Left lung (tissue), 4 donors: ENCODE measurements at regions not wholly inside any gene's neighbourhood (a gene's known extent, or its start where the extent isn't known, plus 50 kb on each side); places are given as distances from the start of the nearest gene placed in this dataset.

ENCODE experiments used
- ATAC-seq: fragments of 200-7000 bp; cut with Tn5 transposase; one replicate; pipeline ENCODE4 v1.9.1; 2020; ENCODE audit warnings: moderate library complexity
- DNase-seq, 4 donors: peaks; one replicate each; pipeline ENCODE4 v3.0.0-alpha.2; 2013 to 2020
- H3K27ac ChIP-seq, 2 donors: fragments of 200-600 bp; sonication (generic) in 1 of 2; one replicate each; pipeline versions ENCODE4 v1.5.0 to v1.8.0; 2020 to 2021
- H3K27me3 ChIP-seq, 2 donors: fragments of 200-600 bp; sonication (generic) in 1 of 2; one replicate each; pipeline versions ENCODE4 v1.5.0 to v1.8.0; 2020 to 2021
- H3K36me3 ChIP-seq, 2 donors: fragments of 200-600 bp; sonication (generic) in 1 of 2; one replicate each; pipeline versions ENCODE4 v1.5.0 to v1.8.0; 2020 to 2021
- H3K4me1 ChIP-seq, 2 donors: fragments of 200-600 bp; one replicate each; pipeline ENCODE4 v1.8.0; 2021
- H3K4me3 ChIP-seq, 2 donors: fragments of 200-600 bp; sonication (generic) in 1 of 2; one replicate each; pipeline versions ENCODE4 v1.5.0 to v1.8.0; 2020 to 2021; ENCODE audit warnings: mild to moderate bottlenecking in 1 of 2
- H3K9me3 ChIP-seq, 2 donors: fragments of 200-600 bp; sonication (generic) in 1 of 2; one replicate each; pipeline versions ENCODE4 v1.5.0 to v1.8.0; 2020 to 2021
- intact Hi-C, 2 donors: fragments of 100-400 bp; cut with DNase I; formaldehyde crosslinking; loops; one replicate each; pipeline versions ENCODE4 v1.11.2 to v1.14.2; 2022
- TF ChIP-seq, protein P1 (sequence below), 2 donors: fragments of 200-600 bp; sonication (generic) in 1 of 2; IDR thresholded peaks; one replicate each; pipeline versions ENCODE4 v1.5.0 to v1.8.0; 2021; ENCODE audit warnings: antibody characterized with exemption in 2 of 2
- donor health status: DM: no; HTN: yes; CAD: no.
- donor health status: DM: no; HTN: no; CAD: no.

DNA sequence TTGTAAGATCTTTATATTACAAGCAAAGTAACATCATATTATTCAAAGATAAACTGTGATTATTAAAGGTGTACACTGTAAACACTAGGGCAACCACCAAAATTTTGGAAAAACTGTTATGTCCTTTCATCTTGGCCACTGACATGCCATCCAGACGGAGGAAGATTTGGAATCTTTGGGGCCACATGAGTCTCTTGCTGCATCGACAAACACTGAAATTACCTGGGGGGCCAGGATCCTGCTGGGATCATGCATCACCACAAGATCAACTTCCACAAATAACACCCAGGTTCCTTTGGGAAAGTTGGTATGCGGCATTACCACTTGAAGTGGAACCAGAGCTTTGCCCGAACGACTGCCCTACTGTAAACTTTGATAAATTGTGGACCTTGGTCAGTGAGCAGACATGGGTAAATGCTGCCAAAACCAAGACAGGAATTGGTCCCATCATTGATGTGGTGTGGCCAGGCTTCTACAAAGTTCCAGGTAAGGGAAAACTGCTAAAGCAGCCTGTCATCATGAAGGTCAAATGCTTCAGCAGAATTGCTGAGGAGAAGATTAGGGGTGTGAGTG, 110.6 kb upstream of the UXS1 start:
- ATAC-seq (no peak), DNase-seq (no peak)
- Histone ChIP-seq H3K4me1 (no peaks in the 10 kb centered on the region), H3K9me3 (no peaks in the 10 kb centered on the region), H3K27me3 (no peaks in the 10 kb centered on the region), H3K4me3 (no peak overlapping the region), H3K27ac (no peak overlapping the region), H3K36me3 (no peaks in the 10 kb centered on the region)
- intact Hi-C loops: no loop called here
- TF ChIP-seq, protein P1, sequence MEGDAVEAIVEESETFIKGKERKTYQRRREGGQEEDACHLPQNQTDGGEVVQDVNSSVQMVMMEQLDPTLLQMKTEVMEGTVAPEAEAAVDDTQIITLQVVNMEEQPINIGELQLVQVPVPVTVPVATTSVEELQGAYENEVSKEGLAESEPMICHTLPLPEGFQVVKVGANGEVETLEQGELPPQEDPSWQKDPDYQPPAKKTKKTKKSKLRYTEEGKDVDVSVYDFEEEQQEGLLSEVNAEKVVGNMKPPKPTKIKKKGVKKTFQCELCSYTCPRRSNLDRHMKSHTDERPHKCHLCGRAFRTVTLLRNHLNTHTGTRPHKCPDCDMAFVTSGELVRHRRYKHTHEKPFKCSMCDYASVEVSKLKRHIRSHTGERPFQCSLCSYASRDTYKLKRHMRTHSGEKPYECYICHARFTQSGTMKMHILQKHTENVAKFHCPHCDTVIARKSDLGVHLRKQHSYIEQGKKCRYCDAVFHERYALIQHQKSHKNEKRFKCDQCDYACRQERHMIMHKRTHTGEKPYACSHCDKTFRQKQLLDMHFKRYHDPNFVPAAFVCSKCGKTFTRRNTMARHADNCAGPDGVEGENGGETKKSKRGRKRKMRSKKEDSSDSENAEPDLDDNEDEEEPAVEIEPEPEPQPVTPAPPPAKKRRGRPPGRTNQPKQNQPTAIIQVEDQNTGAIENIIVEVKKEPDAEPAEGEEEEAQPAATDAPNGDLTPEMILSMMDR (IDR thresholded peaks at IDR 0.05): no peak

DNA sequence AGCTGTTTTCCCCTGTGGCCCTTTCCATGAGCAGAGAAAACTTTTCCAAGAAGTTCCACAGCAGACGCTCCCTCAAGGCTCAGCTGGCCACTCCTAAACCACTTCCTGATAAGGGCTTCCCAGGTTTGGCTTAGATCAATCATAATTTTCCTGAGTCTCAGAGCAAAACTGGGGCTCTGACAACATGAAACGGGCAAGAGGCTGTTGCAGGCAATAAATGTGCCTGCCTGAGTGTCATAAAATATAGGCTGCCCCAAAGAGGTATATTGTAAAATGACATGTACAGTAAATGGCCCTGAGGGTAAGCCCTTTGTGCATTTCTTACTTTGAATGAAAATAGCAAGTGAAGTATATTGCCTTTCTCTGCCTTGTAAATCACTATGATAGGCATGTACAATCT, 105.6 kb upstream of the UXS1 start:
- intact Hi-C loops: no loop called here
- DNase-seq (no peak), ATAC-seq (no peak)
- H3K9me3 ChIP-seq: no peaks in the 10 kb centered on the region
- H3K4me1 ChIP-seq: no peaks in the 10 kb centered on the region
- TF ChIP-seq, protein P1 (IDR thresholded peaks at IDR 0.05): no peak
- H3K36me3 ChIP-seq: no peaks in the 10 kb centered on the region
- no peaks in the 10 kb centered on the region for H3K27me3 ChIP-seq
- H3K27ac ChIP-seq: no peak overlapping the region
- no peak overlapping the region for H3K4me3 ChIP-seq

DNA sequence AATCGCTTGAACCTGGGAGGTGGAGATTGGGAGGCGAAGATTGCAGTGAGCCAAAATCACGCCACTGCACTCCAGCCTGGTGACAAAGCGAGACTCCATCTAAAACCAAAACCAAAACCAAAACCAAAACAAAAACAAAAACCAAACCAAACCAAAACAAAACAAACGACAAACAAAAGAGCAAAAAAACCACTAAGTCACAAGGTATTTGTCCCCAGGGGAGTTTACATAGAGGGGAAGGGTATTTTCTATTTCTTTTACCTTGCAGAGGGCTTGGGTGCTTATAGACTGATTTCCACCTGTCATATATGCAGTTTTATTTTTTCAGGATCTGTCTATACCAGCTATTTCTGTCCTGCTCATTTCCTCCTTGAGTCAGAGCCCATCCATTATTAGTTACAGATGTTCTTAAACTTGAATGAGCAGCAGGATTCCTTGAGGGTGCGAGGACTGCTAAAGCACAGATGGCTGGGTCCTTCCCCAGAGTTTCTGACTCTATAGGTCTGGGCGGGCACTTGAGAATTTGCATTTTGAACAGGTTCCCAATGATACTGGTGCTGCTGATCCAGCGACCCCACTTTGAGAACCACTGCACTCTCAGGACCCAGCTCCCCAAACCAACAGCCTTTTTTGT, 102.2 kb upstream of the UXS1 start:
- intact Hi-C loops: no loop called here
- H3K4me1 ChIP-seq: no peaks in the 10 kb centered on the region
- H3K4me3 ChIP-seq: no peak overlapping the region
- H3K36me3 ChIP-seq: no peaks in the 10 kb centered on the region
- TF ChIP-seq, protein P1 (IDR thresholded peaks at IDR 0.05): no peak
- H3K9me3 ChIP-seq: no peaks in the 10 kb centered on the region
- no peak overlapping the region for H3K27ac ChIP-seq
- no peak for DNase-seq
- no peaks in the 10 kb centered on the region for H3K27me3 ChIP-seq
- no peak for ATAC-seq

DNA sequence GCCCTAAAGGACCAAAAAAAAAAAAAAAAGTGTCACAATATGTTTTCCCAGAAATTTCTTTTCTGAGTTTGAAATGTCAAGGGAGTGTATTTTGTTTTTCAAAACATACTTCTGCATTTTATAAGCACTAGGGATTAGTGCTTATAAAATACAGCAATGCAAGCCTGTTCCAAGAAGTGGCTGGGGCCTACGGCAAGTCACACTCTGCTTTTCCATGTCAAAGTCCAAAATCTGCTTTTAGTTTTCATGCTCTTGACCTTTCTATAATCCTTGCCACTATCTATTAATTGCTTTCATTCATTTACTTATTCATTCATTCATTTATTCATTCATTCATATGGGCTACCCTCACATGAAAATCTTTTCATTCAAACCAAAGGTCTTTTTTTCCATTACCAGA, 100.1 kb upstream of the UXS1 start:
- intact Hi-C loops: no loop called here
- Histone ChIP-seq H3K27ac (no peak overlapping the region), H3K27me3 (no peaks in the 10 kb centered on the region), H3K4me1 (no peaks in the 10 kb centered on the region), H3K36me3 (no peaks in the 10 kb centered on the region), H3K9me3 (no peaks in the 10 kb centered on the region), H3K4me3 (no peak overlapping the region)
- ATAC-seq (no peak), DNase-seq (no peak)
- TF ChIP-seq, protein P1 (IDR thresholded peaks at IDR 0.05): no peak

DNA sequence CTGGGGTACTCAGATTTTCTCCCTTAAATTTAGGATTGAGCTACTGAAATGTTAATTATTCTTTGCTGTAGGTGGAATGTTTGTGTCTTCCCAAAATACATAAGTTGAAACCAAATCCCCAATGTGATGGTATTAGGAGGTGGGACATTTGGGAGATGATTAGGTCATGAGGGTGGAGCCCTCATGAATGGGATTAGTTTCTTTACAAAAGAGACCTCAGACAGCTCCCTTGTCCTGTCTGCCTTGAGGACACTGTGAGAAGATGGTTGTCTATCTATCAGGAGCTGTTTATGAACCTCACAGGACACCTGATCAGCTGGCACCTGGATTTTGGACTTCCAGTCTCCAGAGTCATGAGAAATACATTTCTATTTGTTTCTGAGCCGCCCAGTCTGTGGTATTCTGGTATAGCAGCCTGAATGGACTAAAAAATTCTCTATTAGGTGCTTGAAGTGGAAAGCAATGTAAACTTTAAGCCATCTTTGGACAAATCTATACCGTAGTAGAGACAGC, 99.2 kb upstream of the UXS1 start:
- H3K36me3 ChIP-seq: no peaks in the 10 kb centered on the region
- H3K4me3 ChIP-seq: no peak overlapping the region
- DNase-seq (no peak), ATAC-seq (no peak)
- H3K27me3 ChIP-seq: no peaks in the 10 kb centered on the region
- no peaks in the 10 kb centered on the region for H3K4me1 ChIP-seq
- H3K9me3 ChIP-seq: no peaks in the 10 kb centered on the region
- TF ChIP-seq, protein P1 (IDR thresholded peaks at IDR 0.05): no peak
- H3K27ac ChIP-seq: no peak overlapping the region
- intact Hi-C loops: no loop called here
